Dedifferentiated amniotic fluid mesenchymal stem cell (primary cell): ENCODE measurements at regions not wholly inside any gene's neighbourhood (a gene's known extent, or its start where the extent isn't known, plus 50 kb on each side); places are given as distances from the start of the nearest gene placed in this dataset.

ENCODE experiments used
- DNase-seq: peaks from one replicate; pipeline ENCODE4 v3.0.0-alpha.2; 2016; ENCODE audit errors: extremely low spot score

DNA sequence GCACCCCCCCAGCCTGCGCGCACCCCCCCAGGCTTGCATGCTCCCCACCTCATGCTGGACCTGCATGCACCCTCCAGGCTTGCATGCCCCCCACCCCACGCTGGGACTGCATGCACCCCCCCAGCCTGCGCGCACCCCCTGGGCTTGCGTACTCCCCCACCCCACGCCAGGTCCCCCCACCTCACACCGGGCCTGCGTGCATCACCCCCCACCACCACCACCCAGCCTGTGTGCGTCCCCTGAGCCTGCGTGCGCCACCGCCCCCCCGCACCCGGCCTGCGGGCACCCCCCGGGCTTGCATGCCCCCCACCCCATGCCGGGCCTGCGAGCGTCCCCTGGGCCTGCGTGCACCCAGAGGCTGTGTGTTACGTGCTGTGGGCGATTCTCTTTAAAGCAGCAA, 61.0 kb upstream of the SLCO4A1 start:
- DNase-seq, result no peak

DNA sequence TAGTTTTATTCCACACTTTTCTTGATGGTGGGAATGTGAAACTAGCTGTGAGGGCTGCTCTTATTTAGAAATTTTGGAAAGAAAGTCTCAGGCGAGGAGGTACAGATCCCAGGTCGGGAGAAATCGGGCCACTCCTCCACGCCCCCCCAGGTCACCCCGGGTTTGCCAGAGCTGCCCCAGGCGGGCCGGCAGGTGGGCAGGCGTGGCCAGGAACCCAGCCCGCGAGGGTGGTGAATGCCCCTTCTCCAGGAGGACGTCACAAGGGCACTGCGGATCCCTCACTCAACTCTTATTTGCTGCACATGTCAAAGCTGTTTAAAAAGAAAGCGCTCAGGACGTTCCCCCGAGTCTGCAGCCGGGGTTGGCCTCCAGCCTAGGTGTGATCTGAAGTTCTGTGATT, 60.5 kb upstream of the SLCO4A1 start:
- DNase-seq, result no peak

DNA sequence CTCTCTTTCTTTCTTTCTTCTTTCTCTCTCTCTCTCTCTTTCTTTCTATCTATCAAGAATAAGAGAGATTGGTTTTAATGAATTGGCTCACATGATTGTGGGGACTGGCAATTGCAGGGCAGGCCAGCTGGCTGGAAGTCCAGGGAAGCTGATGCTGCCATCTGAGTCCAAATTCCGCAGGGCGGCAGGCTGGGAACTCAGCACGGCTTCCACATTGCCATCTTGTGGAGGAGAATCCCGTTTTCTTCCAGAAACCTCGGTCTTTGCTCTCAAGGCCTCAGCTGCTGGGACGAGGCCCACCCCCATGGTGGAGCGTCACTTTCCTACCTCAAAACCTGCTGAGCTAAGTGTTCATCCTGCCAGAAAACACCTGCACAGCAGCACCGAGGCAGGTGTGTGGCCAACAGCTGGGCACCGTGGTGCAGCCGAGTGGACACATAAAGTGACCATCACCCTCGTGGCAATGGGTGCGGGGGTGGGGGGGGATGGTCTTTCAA, 58.8 kb upstream of the SLCO4A1 start:
- DNase-seq, result no peak

DNA sequence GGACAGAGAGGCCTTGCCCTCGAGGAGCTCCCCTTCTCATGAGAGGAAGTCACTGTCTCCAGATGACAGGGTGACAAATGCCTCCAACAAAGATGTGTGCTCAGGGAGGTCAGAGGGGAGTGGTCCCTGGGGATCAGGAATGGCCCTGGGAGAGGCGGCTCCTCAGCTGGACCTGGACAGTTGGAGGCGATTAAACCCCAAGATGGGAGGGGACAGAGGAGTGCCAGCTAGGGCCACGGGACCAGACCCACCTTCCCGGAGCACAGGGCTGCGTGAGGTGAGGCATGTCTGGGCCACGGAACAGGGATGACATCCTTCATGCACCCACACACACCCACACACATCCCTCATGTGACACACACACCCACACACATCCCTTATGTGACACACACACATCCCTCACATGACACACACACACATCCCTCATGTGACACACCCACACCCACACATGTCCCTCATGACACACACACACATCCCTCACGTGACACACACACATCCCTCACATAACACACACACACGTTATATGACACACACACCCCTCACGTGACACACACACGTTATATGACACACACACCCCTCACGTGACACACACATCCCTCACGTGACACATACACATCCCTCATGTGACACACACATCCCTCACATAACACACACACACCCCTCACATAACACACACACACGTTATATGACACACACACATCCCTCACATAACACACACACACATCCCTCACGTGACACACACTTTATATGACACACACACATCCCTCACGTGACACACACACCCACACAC, 57.4 kb upstream of the SLCO4A1 start:
- DNase-seq, result no peak

DNA sequence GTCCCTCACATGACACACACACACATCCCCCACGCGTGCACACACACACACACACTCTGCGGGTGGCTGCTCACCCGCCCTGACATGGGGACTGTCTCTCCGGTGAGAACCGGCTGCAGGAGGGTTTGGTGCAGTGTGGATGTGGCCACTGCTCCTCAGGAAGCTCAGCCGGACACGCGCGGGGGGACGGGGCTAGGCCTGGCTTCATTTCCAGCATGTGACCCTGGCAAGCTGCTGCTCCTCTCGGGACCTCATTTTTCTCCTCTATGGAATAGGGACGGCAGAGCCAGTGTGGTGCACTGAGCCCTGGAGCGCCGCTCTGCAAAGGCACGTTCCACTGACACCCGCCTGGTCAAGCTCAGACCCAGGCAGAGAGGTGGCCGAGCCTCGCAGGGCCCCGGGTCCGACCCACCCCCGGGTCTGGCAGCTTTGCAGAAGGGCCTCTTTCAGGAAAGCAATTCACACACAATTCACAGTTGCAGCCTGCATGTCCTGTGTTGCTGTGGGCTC, 56.8 kb upstream of the SLCO4A1 start:
- no peak for DNase-seq

DNA sequence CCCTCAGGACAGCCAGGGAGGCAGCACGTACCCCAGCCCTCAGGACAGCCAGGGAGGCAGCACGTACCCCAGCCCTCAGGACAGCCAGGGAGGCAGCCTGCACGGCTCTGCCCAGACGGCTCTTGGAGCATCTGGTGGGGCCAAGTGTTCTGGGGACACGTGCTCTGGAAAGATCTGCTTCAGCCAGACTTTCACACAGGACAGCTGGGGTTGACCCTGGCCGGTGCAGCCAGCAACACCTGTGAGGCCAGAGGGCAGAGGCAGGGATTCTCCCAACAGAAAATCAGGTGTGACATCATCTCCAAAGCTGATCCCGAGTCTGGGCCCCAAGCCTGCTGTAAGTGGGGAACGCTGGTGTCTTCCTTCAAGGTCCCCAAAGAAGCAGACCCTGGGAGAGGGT, 55.5 kb upstream of the SLCO4A1 start:
- no peak for DNase-seq

DNA sequence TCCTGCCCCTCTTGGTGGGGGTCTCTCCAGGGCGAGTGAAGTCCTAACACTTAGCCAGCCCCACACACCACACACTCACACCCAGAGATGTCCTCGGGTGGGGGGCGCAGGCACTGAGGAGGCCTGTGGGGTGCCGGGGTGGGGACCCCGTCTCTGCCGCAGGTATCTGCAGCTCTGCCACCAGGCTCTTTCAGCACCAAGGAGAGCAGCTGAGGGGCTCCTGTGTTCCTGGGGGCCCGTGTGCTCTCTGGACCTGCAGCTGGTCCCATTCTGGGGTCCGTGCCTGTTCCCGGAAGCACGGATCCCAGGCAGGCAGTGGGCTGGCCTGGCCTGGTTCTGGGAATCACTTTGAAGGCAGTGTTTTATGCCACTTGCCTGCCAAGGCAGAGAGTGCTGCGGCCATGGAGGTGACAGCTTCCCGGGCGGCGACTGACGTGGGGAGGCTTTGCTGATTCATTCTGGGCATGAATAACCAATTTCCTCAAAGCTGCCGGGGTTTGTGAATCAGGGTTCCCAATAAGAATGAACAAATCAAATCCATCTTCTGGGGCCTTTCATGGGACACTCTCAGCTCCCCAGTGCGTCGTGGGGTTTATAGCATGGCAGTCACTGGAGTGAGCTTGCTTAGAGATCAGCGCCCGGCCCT, 54.4 kb upstream of the SLCO4A1 start:
- DNase-seq, result no peak

DNA sequence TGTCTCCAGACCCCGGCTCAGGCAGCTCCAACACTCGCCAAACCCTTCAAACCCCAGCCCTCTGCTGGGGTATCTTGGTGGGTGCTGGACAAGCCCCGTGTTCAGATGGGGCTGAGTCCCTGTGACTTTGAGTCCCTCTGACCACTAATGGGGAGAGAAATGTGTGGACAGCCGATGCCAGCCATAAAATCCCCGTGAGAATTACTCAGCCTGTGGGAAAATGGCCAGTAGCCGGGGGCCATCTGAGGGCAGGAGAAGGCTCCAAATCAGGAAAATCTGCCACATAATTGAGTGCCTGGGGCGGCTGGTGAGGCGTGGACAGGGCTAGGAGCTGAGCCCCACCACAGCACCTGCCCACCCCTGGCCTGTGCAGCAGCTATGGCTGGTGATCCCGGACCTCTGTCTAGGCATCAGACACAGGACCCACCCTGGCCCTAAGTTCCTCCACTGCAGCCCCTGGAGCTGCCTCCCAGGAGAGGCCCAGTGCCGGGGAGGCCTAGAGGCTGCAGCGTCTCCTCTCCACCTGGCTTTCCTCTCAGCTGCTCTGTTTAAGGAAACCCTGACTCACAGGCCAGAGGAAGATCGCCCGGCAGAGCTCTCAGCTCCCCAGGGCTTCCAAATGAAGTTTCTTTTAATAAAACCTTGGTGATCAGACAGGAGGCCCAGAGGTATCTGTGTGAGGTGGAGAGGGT, 53.7 kb upstream of the SLCO4A1 start:
- no peak for DNase-seq

DNA sequence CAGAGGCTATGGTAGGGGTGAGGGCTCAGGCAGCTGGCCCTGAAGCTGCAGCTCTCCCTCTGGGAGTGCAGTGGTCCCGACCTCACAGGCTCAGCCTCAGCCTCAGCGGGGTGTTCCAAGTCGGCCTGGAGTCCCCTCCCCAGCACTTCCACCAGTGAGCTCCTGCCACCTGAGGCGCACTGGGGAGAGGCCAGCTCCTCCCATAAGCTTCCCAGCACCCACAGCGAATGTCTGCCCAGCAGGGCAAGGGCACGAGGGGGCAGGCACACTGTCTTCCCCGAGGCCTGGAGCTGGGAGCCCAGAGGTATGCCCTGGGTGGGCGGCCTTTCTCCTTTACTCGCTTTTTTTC, 53.2 kb upstream of the SLCO4A1 start:
- no peak for DNase-seq

DNA sequence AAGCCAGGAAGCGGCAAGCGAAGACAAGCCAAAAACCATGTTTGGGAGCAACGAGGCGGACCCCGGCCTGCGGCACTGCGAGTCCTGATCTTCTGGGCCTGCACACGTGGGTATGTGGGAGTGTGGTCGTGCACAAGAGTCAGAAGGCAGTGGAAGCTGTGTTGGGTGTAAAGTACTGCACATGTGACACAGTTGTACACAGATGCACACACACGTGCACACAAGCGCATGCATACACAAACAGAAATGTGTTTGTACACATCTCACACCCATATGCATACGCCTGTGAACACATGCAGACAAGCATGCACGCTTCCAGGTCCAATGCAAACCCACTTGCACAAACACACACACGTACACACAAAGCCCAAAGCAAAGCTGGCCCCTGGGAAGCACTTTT, 52.6 kb upstream of the SLCO4A1 start:
- no peak for DNase-seq

DNA sequence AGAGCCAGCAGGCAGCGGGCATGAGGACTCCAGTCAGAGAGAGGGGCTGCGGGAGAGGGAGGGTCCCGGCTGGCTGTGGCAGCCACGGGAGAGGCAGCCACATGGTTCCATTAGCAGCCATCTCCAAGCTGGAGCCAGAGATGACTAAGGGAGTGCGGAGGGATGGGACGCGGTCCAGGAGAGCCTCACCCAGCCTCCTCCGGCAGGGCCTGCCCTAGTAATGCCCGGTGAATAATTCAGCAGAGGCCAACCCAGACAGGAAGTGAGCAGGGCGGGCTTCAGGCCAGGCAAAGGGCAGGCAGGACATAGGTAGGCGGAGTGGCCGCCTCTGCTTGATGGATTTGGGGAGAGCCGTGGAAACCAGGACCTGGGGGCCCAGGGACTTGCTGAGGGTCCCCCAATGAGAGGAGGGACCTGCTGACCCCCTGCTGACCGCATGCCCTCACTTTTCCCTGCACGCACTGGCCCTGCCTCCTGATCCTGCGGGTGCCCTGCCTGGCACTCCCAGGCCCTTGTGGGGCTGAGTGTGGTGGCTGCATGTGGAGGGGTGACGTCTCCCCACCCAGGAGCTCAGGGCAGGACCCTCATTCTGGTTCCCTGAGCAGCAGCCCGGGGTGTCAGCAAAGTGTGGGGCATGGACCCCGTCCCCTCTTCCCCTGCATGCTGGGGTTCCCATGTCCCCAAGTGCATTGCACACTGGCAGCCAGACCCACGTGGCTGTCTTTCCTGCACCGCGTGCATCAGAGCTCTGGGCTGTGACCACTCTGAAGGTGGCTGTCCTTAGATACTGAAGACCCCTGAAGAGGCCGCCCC, 51.8 kb upstream of the SLCO4A1 start:
- peak; percentile 44 for DNase-seq

DNA sequence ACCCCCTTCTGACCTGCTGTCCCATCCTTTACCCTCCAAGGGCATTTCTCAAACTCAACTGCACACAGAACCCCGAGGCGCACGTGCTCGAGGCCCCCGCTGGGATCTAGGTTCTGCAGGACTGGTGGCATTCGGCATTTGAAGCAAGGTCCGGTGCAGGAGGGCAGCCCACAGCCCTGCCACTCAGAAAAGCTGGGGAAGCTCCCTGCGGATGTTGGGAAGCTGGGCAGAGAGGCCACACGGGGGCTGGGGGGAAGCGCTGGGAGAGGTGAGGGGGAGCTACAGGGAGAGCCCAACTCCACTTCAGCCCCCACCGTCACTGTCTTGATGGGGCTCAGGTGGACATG, 51.2 kb upstream of the SLCO4A1 start:
- no peak for DNase-seq

DNA sequence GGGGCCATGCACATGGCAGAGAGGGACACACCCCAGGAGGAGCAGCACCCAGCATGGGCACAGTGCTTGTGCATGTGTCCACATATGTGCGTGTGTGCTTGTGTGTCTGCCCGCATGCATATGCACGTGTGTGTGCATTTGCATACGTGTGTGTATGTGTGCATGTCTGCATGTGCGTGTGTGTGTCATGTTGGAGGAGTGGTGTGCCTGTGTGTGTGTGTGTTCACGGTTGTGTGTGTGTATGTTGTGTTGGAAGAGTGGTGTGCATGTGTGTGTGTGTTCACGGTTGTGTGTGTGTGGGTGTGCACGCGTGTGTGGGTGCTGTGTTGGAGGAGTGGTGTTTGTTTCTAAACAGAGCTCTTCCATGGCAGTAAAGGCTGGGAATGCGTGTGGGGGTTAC, 50.7 kb upstream of the SLCO4A1 start:
- no peak for DNase-seq
